A673 (cell line): ENCODE measurements at regions not wholly inside any gene's neighbourhood (a gene's known extent, or its start where the extent isn't known, plus 50 kb on each side); places are given as distances from the start of the nearest gene placed in this dataset.

Source experiments
- BruUV-seq: library from RNA; stranded (reverse); fragments of 400-500 nt; replicated peaks from 2 replicates; lab custom pipeline; 2021; lab: Mats Ljungman, UMichigan
- CTCF ChIA-PET: fragments of 300-600 bp; sonication (Branson Sonifier 250); formaldehyde crosslinking; loops from one replicate; lab custom pipeline; 2022; ENCODE audit warnings: antibody characterized with exemption; lab: Charles Lee
- POLR2A ChIA-PET: fragments of 300-600 bp; sonication (Branson Sonifier 250); formaldehyde crosslinking; loops from one replicate; lab custom pipeline; 2022; ENCODE audit warnings: antibody characterized with exemption; ENCODE audit not compliant: low non-redundant PET; lab: Charles Lee
- DNase-seq: peaks from one replicate; pipeline ENCODE4 v3.0.0-alpha.2; 2015; ENCODE audit warnings: low spot score
- H3K27ac ChIP-seq: fragments of 200-600 bp; sonication (generic); 2 replicates; pipeline ENCODE4 v1.5.1; 2016; ENCODE audit warnings: mixed run types, low read depth, mild to moderate bottlenecking, mixed read lengths, antibody characterized with exemption, low read length; ENCODE audit not compliant: poor library complexity, severe bottlenecking
- H3K27me3 ChIP-seq: fragments of 200-600 bp; sonication (generic); replicated peaks from 2 replicates; pipeline ENCODE4 v1.6.1; 2017; ENCODE audit warnings: mixed run types, low read depth, mild to moderate bottlenecking, mixed read lengths, antibody characterized with exemption, low read length; ENCODE audit not compliant: insufficient read depth, poor library complexity
- H3K36me3 ChIP-seq: fragments of 200-600 bp; sonication (generic); 2 replicates; pipeline ENCODE4 v1.6.1; 2016; ENCODE audit warnings: mixed run types, mild to moderate bottlenecking, mixed read lengths, antibody characterized with exemption, low read length; ENCODE audit not compliant: insufficient read depth, poor library complexity, severe bottlenecking
- H3K4me1 ChIP-seq: fragments of 200-600 bp; sonication (generic); 2 replicates; pipeline ENCODE4 v1.6.1; 2017; ENCODE audit warnings: mixed run types, mild to moderate bottlenecking, mixed read lengths, antibody characterized with exemption, low read length; ENCODE audit not compliant: insufficient read depth, poor library complexity, severe bottlenecking
- H3K4me3 ChIP-seq: fragments of 200-600 bp; sonication (generic); 2 replicates; pipeline ENCODE4 v1.5.1; 2016; ENCODE audit warnings: low read depth, mixed run types, mild to moderate bottlenecking, mixed read lengths, low read length; ENCODE audit not compliant: poor library complexity, severe bottlenecking
- H3K9me3 ChIP-seq: fragments of 200-600 bp; sonication (generic); 2 replicates; pipeline ENCODE4 v1.6.1; 2016; ENCODE audit warnings: mixed run types, low read depth, mild to moderate bottlenecking, mixed read lengths, antibody characterized with exemption, low read length; ENCODE audit not compliant: poor library complexity, severe bottlenecking
- CTCF ChIP-seq: fragments of 300-800, 200-600 bp; sonication (generic); conservative IDR thresholded peaks from 2 replicates; pipeline ENCODE4 v1.5.1; 2017; ENCODE audit warnings: low read depth, mild to moderate bottlenecking, antibody characterized with exemption, low read length, moderate library complexity, mixed read lengths
- EZH2 ChIP-seq: fragments of 200-600 bp; sonication (generic); IDR thresholded peaks from 2 replicates; pipeline ENCODE4 v1.6.1; 2017; ENCODE audit warnings: borderline replicate concordance, low read depth, mild to moderate bottlenecking, mixed read lengths, antibody characterized with exemption, low read length; ENCODE audit not compliant: poor library complexity, severe bottlenecking
- intact Hi-C: fragments of 100-400 bp; cut with micrococcal nuclease; formaldehyde crosslinking; loops from one replicate; pipeline ENCODE4 v1.10.0; 2022; ENCODE audit not compliant: unreplicated experiment

- ChIA-PET POLR2A (no interaction called here), CTCF (no interaction called here)
- TF ChIP-seq EZH2 (no peak), CTCF (no peak)
- Histone ChIP-seq H3K4me1 (peaks cover 13% of the 10 kb centered on the region), H3K27me3 (no peaks in the 10 kb centered on the region), H3K9me3 (peaks cover 3% of the 10 kb centered on the region), H3K27ac (no peak overlapping the region), H3K36me3 (no peaks in the 10 kb centered on the region), H3K4me3 (no peak overlapping the region)
- intact Hi-C loops = no loop called here
- no TSS peak for BruUV-seq
- no peak for DNase-seq
These were observed 55.9 kb upstream of the HGFAC start for GRCh38 chr4:3385711-3386420.

DNA sequence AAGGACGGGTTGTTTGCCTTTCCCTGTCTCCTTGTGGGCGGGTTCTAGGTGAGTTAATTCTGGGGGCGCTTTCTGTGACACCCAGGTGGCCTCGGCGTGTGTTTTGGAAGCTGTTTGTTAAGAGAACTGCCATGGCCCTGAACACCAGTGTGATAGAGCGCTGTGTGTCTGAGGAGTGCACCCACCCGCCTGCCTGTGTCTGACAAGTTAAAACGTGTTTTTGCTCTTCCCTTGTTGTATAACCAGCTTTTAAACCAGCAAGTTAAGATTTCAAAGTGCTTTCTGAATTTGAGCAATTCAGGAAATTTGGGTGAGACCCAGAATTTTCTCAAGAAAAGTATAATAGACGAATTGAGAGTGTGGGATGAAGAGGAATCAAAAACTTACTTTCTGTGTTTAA, 55.2 kb upstream of the HGFAC start:
- no TSS peak for BruUV-seq
- Histone ChIP-seq H3K4me1 (peaks cover 13% of the 10 kb centered on the region), H3K4me3 (no peak overlapping the region), H3K36me3 (no peaks in the 10 kb centered on the region), H3K27ac (no peak overlapping the region), H3K27me3 (no peaks in the 10 kb centered on the region), H3K9me3 (no peaks in the 10 kb centered on the region)
- intact Hi-C loops = no loop called here
- no peak for DNase-seq
- CTCF ChIA-PET = no interaction called here
- POLR2A ChIA-PET = no interaction called here
- TF ChIP-seq CTCF (no peak), EZH2 (no peak)

GRCh38 chr4:3387154-3387942, 54.4 kb upstream of the HGFAC start:
- intact Hi-C loops = no loop called here
- Histone ChIP-seq H3K36me3 (no peaks in the 10 kb centered on the region), H3K27me3 (no peaks in the 10 kb centered on the region), H3K4me3 (no peak overlapping the region), H3K4me1 (peaks cover 13% of the 10 kb centered on the region), H3K9me3 (no peaks in the 10 kb centered on the region), H3K27ac (no peak overlapping the region)
- TF ChIP-seq CTCF (no peak), EZH2 (no peak)
- no peak for DNase-seq
- no TSS peak for BruUV-seq
- POLR2A ChIA-PET = no interaction called here
- CTCF ChIA-PET = no interaction called here
